Keratinocyte (primary cell): ENCODE measurements at regions not wholly inside any gene's neighbourhood (a gene's known extent, or its start where the extent isn't known, plus 50 kb on each side); places are given as distances from the start of the nearest gene placed in this dataset.

Experiments used
- CTCF ChIP-seq, 3 experiments: IDR thresholded peaks in 1 of 3; conservative IDR thresholded peaks in 1 of 3; optimal IDR thresholded peaks in 1 of 3; 2 replicates in 2 of 3; 3 replicates in 1 of 3; pipeline versions ENCODE3 to v1.5.1; 2011; ENCODE audit warnings: low read length in 3 of 3, mild to moderate bottlenecking in 3 of 3, moderate library complexity in 2 of 3, control low read depth in 1 of 3, inconsistent platforms in 1 of 3; ENCODE audit not compliant: insufficient read depth in 2 of 3; ENCODE audit errors: extremely low read depth in 1 of 3
- EZH2 ChIP-seq: IDR thresholded peaks from one replicate; pipeline ENCODE4 v1.6.1; 2012; ENCODE audit warnings: inconsistent platforms, mild to moderate bottlenecking, low read length, moderate library complexity

GRCh38 chr20:10125757-10126156, 91.0 kb downstream of the ANKEF1 start:
- TF ChIP-seq CTCF (optimal IDR thresholded peaks at IDR 0.05 in 1 of 3, IDR thresholded peaks at IDR 0.05 in 1 of 3, conservative IDR thresholded peaks at IDR 0.05 in 1 of 3; ENCODE audit: extremely low read depth in 1 of 3, insufficient read depth in 2 of 3, low read length in 3 of 3) (no peak), EZH2 (no peak)
